KOPT-K1 (cell line): ENCODE measurements at regions not wholly inside any gene's neighbourhood (a gene's known extent, or its start where the extent isn't known, plus 50 kb on each side); places are given as distances from the start of the nearest gene placed in this dataset.
"Not testable (repeated sequence)": the region's sequence is repeated elsewhere in the genome, so short reads cannot be mapped to it uniquely, and the experiment has no call there.

Source experiments
- H3K27ac ChIP-seq: fragments of 200-600 bp; sonication (generic); 2 replicates; pipeline ENCODE4 v1.5.1; 2016; ENCODE audit warnings: antibody characterized with exemption, mild to moderate bottlenecking, low read depth, low read length; ENCODE audit not compliant: poor library complexity, severe bottlenecking
- H3K36me3 ChIP-seq: fragments of 200-600 bp; sonication (generic); 2 replicates; pipeline ENCODE4 v1.5.1; 2017; ENCODE audit warnings: antibody characterized with exemption, mild to moderate bottlenecking, low read length, moderate library complexity; ENCODE audit not compliant: insufficient read depth
- H3K9me3 ChIP-seq: fragments of 200-600 bp; sonication (generic); 2 replicates; pipeline ENCODE4 v1.5.1; 2017; ENCODE audit warnings: antibody characterized with exemption, low read length, mild to moderate bottlenecking; ENCODE audit not compliant: insufficient read depth, poor library complexity, severe bottlenecking

- Histone ChIP-seq H3K36me3 (no peaks in the 10 kb centered on the region), H3K27ac (no peak overlapping the region), H3K9me3 (no peaks in the 10 kb centered on the region)
Observed at GRCh38 chr2:199216253-199216652, 241.5 kb downstream of the SATB2 start.

GRCh38 chr2:199207011-199207410 lies 250.7 kb downstream of the SATB2 start:
- Histone ChIP-seq H3K9me3 (no peaks in the 10 kb centered on the region), H3K36me3 (no peaks in the 10 kb centered on the region), H3K27ac (no peak overlapping the region)

- H3K9me3 ChIP-seq, result no peaks in the 10 kb centered on the region
- no peak overlapping the region for H3K27ac ChIP-seq
- no peaks in the 10 kb centered on the region for H3K36me3 ChIP-seq
Observed at GRCh38 chr2:199206536-199206935, 251.2 kb downstream of the SATB2 start.

GRCh38 chr2:199202964-199203363 lies 254.8 kb downstream of the SATB2 start:
- Histone ChIP-seq H3K36me3 (no peaks in the 10 kb centered on the region), H3K9me3 (no peaks in the 10 kb centered on the region), H3K27ac (no peak overlapping the region)

- Histone ChIP-seq H3K36me3 (no peaks in the 10 kb centered on the region), H3K9me3 (no peaks in the 10 kb centered on the region), H3K27ac (no peak overlapping the region)
Observed at GRCh38 chr2:199201539-199201938, 256.2 kb downstream of the SATB2 start.

GRCh38 chr2:199199797-199200196 lies 257.9 kb downstream of the SATB2 start:
- H3K27ac ChIP-seq, result no peak overlapping the region
- no peaks in the 10 kb centered on the region for H3K36me3 ChIP-seq
- H3K9me3 ChIP-seq, result no peaks in the 10 kb centered on the region

- Histone ChIP-seq H3K9me3 (no peaks in the 10 kb centered on the region), H3K27ac (no peak overlapping the region), H3K36me3 (no peaks in the 10 kb centered on the region)
Observed at GRCh38 chr2:199197448-199197847, 260.3 kb downstream of the SATB2 start.

GRCh38 chr2:199196686-199197085 lies 261.1 kb downstream of the SATB2 start:
- Histone ChIP-seq H3K27ac (no peak overlapping the region), H3K36me3 (no peaks in the 10 kb centered on the region), H3K9me3 (no peaks in the 10 kb centered on the region)

GRCh38 chr2:199195927-199196502 lies 261.7 kb downstream of the SATB2 start:
- Histone ChIP-seq H3K36me3 (no peaks in the 10 kb centered on the region), H3K9me3 (no peaks in the 10 kb centered on the region), H3K27ac (no peak overlapping the region)

- no peaks in the 10 kb centered on the region for H3K9me3 ChIP-seq
- H3K36me3 ChIP-seq, result no peaks in the 10 kb centered on the region
- H3K27ac ChIP-seq, result no peak overlapping the region
Observed at GRCh38 chr2:199191461-199191860, 266.3 kb downstream of the SATB2 start.

- no peaks in the 10 kb centered on the region for H3K36me3 ChIP-seq
- no peak overlapping the region for H3K27ac ChIP-seq
- H3K9me3 ChIP-seq, result no peaks in the 10 kb centered on the region
Observed at GRCh38 chr2:199189229-199189628, 268.5 kb downstream of the SATB2 start.

- Histone ChIP-seq H3K27ac (no peak overlapping the region), H3K9me3 (no peaks in the 10 kb centered on the region)
Observed at GRCh38 chr2:199186301-199186751, 271.4 kb downstream of the SATB2 start.

GRCh38 chr2:199185174-199185573 lies 272.6 kb downstream of the SATB2 start:
- not testable (repeated sequence) for H3K9me3 ChIP-seq, H3K36me3 ChIP-seq, H3K27ac ChIP-seq

More at GRCh38 chr2:199186301-199186751, 271.4 kb downstream of the SATB2 start:
- H3K36me3 ChIP-seq, result no peaks in the 10 kb centered on the region

GRCh38 chr2:199163613-199164458 lies 293.9 kb downstream of the SATB2 start:
- Histone ChIP-seq H3K9me3 (no peaks in the 10 kb centered on the region), H3K36me3 (no peaks in the 10 kb centered on the region), H3K27ac (no peak overlapping the region)

- Histone ChIP-seq H3K27ac (no peak overlapping the region), H3K36me3 (no peaks in the 10 kb centered on the region), H3K9me3 (no peaks in the 10 kb centered on the region)
Observed at GRCh38 chr2:199160677-199161465, 296.9 kb downstream of the SATB2 start.
